ENCODE measurements at regions not wholly inside any gene's neighbourhood (a gene's known extent, or its start where the extent isn't known, plus 50 kb on each side); places are given as distances from the start of the nearest gene placed in this dataset.

- no peak for TF ChIP-seq EZH2phosphoT487 (IDR thresholded peaks at IDR 0.05; ENCODE audit: borderline replicate concordance, low read depth, low read length)
- no peak for TF ChIP-seq CTCF (conservative IDR thresholded peaks at IDR 0.05; ENCODE audit: low read length)
- CTCF ChIA-PET (ENCODE audit: unreplicated experiment), result no interaction called here
- no peaks in the 10 kb centered on the region for H3K4me1 ChIP-seq (ENCODE audit: insufficient read depth, low read length, poor library complexity, severe bottlenecking)
- intact Hi-C loops (cut with micrococcal nuclease; ENCODE audit: unreplicated experiment), result no loop called here
- no peaks in the 10 kb centered on the region for H3K9me3 ChIP-seq (ENCODE audit: low read length)
- no peak overlapping the region for H3K4me3 ChIP-seq (ENCODE audit: low read depth, low read length, poor library complexity, severe bottlenecking)
- H3K4me2 ChIP-seq (ENCODE audit: low read length), result no peak overlapping the region
- H2AFZ ChIP-seq (ENCODE audit: low read length), result no peak overlapping the region
- no peaks in the 10 kb centered on the region for H3K79me2 ChIP-seq (ENCODE audit: insufficient read depth, low read depth, low read length)
- H3K36me3 ChIP-seq (ENCODE audit: insufficient read depth, low read length), result no peaks in the 10 kb centered on the region
- H3K9me2 ChIP-seq (ENCODE audit: insufficient read depth, low read length), result no peaks in the 10 kb centered on the region
- POLR2A ChIA-PET, result no interaction called here
- H3K27ac ChIP-seq (ENCODE audit: low read depth, low read length, poor library complexity, severe bottlenecking), result no peak overlapping the region
- no peaks in the 10 kb centered on the region for H4K20me1 ChIP-seq (ENCODE audit: insufficient read depth, low read length)
- no TSS peak for BruUV-seq (replicated peaks)
- DNase-seq (ENCODE audit: low spot score), result no peak
Observed at GRCh38 chr1:213331631-213332175, 280.7 kb downstream of the RPS6KC1 start.

GRCh38 chr1:213332491-213332890 is 281.4 kb downstream of the RPS6KC1 start:
- BruUV-seq (replicated peaks), result no TSS peak
- no peak for DNase-seq (ENCODE audit: low spot score)
- Histone ChIP-seq H3K79me2 (ENCODE audit: insufficient read depth, low read depth, low read length) (no peaks in the 10 kb centered on the region), H3K9me3 (ENCODE audit: low read length) (no peaks in the 10 kb centered on the region), H3K4me1 (ENCODE audit: insufficient read depth, low read length, poor library complexity, severe bottlenecking) (no peaks in the 10 kb centered on the region), H2AFZ (ENCODE audit: low read length) (no peak overlapping the region), H3K4me2 (ENCODE audit: low read length) (no peak overlapping the region), H3K27ac (ENCODE audit: low read depth, low read length, poor library complexity, severe bottlenecking) (no peak overlapping the region), H3K4me3 (ENCODE audit: low read depth, low read length, poor library complexity, severe bottlenecking) (no peak overlapping the region), H3K36me3 (ENCODE audit: insufficient read depth, low read length) (no peaks in the 10 kb centered on the region), H3K9me2 (ENCODE audit: insufficient read depth, low read length) (no peaks in the 10 kb centered on the region), H4K20me1 (ENCODE audit: insufficient read depth, low read length) (no peaks in the 10 kb centered on the region)
- intact Hi-C loops (cut with micrococcal nuclease; ENCODE audit: unreplicated experiment), result no loop called here
- no peak for TF ChIP-seq CTCF (conservative IDR thresholded peaks at IDR 0.05; ENCODE audit: low read length)
- TF ChIP-seq EZH2phosphoT487 (IDR thresholded peaks at IDR 0.05; ENCODE audit: borderline replicate concordance, low read depth, low read length), result no peak
- ChIA-PET POLR2A (no interaction called here), CTCF (ENCODE audit: unreplicated experiment) (no interaction called here)

- Histone ChIP-seq H2AFZ (ENCODE audit: low read length) (no peak overlapping the region), H3K36me3 (ENCODE audit: insufficient read depth, low read length) (no peaks in the 10 kb centered on the region), H3K4me1 (ENCODE audit: insufficient read depth, low read length, poor library complexity, severe bottlenecking) (no peaks in the 10 kb centered on the region), H3K27ac (ENCODE audit: low read depth, low read length, poor library complexity, severe bottlenecking) (no peak overlapping the region), H4K20me1 (ENCODE audit: insufficient read depth, low read length) (no peaks in the 10 kb centered on the region), H3K4me3 (ENCODE audit: low read depth, low read length, poor library complexity, severe bottlenecking) (no peak overlapping the region), H3K79me2 (ENCODE audit: insufficient read depth, low read depth, low read length) (no peaks in the 10 kb centered on the region), H3K9me2 (ENCODE audit: insufficient read depth, low read length) (no peaks in the 10 kb centered on the region), H3K9me3 (ENCODE audit: low read length) (no peaks in the 10 kb centered on the region), H3K4me2 (ENCODE audit: low read length) (no peak overlapping the region)
- CTCF ChIA-PET (ENCODE audit: unreplicated experiment), result no interaction called here
- DNase-seq (ENCODE audit: low spot score), result no peak
- POLR2A ChIA-PET, result interaction anchor here (0.7 kb wide), 2 partner anchors 40 to 878 kb away, joined by 3 read pairs; no protein-coding TSS in a partner anchor
- intact Hi-C loops (cut with micrococcal nuclease; ENCODE audit: unreplicated experiment), result no loop called here
- BruUV-seq (replicated peaks), result no TSS peak
- TF ChIP-seq EZH2phosphoT487 (IDR thresholded peaks at IDR 0.05; ENCODE audit: borderline replicate concordance, low read depth, low read length) (no peak), CTCF (conservative IDR thresholded peaks at IDR 0.05; ENCODE audit: low read length) (no peak)
Observed at GRCh38 chr1:213333121-213333520, 282.1 kb downstream of the RPS6KC1 start.
